Central memory CD4-positive, alpha-beta T cell (primary cell): ENCODE measurements at regions not wholly inside any gene's neighbourhood (a gene's known extent, or its start where the extent isn't known, plus 50 kb on each side); places are given as distances from the start of the nearest gene placed in this dataset.

Source experiments
- DNase-seq: peaks from one replicate; pipeline ENCODE4 v3.0.0; 2022

DNA sequence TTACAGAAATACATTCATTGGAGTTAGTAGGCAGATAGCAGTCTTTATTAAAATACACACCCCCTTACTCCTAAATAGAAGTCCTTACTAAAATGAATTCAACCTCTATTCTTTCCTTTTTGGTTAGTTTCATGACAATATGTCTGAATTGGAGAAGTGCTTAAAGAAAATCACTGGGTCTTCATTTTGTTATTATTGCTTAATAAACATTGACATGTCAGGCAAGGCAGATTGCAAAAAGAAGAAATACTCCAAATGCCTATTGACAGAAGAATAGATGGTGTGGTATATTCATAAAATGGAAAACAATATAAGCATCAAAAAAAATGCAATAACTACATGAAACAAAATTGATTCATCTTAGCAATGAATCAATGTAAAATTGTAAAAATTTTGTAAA is 135.5 kb downstream of the TMEM26 start:
- DNase-seq = no peak

- DNase-seq = no peak
Observed at GRCh38 chr10:61316676-61317265, 136.4 kb downstream of the TMEM26 start.

GRCh38 chr10:61314273-61314672 is 138.9 kb downstream of the TMEM26 start:
- no peak for DNase-seq

- DNase-seq = no peak
Observed at GRCh38 chr10:61313460-61313859, 139.7 kb downstream of the TMEM26 start.

DNA sequence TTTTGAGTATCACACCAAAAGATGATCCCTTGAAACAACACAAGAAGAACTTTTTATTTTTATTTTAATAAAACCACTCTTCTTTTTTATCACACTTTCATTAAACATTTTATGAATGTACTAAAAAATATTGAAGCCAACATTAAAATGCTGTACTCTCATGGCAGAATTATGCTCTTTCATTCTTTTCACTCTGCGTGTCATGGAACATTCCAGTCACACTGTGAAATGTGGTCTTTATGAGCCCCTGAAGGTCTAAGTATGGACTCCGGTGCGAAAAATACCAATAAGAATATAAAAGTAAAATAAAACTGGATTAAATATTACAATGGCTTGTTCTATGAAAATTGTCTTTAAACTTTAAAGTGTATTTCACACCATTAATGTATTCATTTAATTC is 148.4 kb downstream of the TMEM26 start:
- DNase-seq = no peak

DNA sequence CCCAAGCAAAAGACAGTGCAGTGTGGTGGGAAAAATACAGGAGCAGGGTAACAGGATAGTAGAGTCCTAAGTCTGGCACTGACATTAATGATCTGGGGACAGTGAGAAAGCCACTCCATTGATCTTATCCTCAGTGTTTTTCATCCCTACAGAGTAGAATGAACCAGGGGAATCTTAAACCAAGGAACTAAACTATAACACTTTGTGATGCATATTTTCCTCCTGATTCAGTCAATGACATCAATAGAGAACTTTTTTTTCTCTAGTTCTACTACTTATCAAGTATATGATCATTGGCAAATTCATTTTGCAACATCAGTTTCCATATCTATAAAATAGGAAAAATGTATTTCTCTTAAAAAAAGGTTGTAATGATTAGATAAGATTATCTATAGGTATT is 151.1 kb downstream of the TMEM26 start:
- no peak for DNase-seq

GRCh38 chr10:61301575-61301974 is 151.6 kb downstream of the TMEM26 start:
- no peak for DNase-seq

GRCh38 chr10:61299841-61300240 is 153.3 kb downstream of the TMEM26 start:
- no peak for DNase-seq

GRCh38 chr10:61299156-61299555 is 154.0 kb downstream of the TMEM26 start:
- no peak for DNase-seq

DNA sequence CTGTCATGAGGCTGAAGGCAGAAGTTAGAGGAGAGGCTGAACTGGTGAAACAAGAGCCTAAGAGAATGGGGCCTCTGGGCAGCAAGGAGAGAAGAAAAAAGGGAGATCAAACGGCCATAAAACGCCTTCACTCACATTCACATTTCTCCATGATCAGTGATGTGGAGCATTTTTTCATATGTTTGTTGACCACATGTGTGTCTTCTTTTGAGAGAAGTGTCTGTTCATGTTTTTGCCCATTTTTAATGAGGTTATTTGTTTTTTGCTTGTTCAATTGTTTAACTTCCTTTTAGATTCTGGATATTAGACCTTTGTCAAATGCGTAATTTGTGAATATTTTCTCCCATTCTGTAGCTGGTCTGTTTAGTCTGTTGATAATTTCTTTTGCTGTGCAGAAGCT is 155.0 kb downstream of the TMEM26 start:
- no peak for DNase-seq

GRCh38 chr10:61296161-61296560 is 157.0 kb downstream of the TMEM26 start:
- no peak for DNase-seq

- no peak for DNase-seq
Observed at GRCh38 chr10:61294131-61294530, 159.1 kb downstream of the TMEM26 start.

DNA sequence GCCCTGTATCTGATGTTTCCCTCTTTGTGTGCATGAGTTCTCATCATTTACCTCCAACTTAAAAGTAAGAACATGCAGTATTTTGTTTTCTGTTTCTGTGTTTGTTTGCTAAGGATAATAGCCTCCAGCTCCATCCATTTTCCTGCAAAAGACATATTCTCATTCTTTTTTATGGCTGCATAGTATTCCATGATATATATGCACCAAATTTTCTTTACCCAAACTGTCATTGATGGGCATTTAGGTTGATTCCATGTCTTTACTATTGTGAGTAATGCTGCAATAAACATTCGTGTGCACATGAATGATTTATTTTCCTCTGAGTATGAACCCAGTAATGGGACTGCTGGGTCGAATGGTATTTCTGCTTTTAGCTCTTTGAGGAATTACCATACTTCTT is 163.4 kb downstream of the TMEM26 start:
- no peak for DNase-seq

GRCh38 chr10:61286686-61287085 is 166.5 kb downstream of the TMEM26 start:
- DNase-seq = peak; percentile 46

- no peak for DNase-seq
Observed at GRCh38 chr10:61285749-61286148, 167.4 kb downstream of the TMEM26 start.

- peak; percentile 12 for DNase-seq
Observed at GRCh38 chr10:61284222-61284890, 168.8 kb downstream of the TMEM26 start.

DNA sequence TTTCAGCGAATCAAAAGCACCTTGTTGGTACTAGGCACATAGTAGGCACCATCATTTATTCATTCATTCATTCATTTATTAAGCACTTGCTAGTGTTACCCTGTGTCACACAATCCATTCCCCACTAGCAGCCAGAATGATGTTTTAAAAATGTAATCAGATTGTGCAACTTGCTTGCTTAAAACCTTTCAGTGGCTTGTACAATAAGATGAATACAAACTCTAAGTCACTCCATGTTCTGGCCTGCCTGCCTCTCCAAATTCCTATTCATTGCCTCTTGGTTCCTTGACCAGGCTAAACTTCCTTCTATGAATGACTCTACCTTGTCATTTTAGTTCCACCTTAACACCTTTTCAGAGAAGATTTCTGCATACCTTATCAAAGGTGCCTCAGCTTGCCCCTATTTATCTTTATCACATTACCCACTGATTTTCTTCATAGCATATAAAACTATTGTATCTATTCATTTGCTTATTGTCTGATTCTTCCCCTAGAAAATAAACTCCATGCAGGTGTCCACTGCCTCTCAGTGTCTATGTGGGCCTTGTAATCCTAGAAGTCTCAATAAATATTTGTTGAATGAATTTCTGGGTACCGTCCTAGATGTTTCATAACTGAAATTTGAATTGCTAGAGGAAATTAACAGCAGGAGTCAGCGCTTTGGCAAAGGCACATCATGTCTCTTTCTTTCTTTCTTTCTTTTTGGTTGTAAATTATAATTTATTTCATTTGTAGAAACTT is 169.5 kb downstream of the TMEM26 start:
- no peak for DNase-seq

DNA sequence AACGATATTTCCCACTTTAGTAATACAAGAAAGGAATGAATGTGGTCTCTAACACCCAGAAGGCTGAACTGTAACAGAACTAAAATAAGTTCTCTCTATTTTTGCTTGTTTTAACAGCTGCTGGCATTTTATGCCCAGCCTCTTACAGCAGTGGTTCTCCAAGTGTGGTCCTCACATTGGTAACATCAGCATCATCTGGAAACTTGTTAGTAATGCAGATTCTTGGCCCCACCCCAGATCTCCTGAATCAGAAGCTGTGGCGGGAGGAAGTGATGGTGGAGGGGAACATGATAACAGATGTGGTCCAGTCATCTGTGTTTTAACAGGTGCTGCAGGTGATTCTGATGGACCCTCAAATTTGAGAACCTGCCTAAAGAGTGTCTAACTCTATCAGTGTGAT is 170.1 kb downstream of the TMEM26 start:
- no peak for DNase-seq

DNA sequence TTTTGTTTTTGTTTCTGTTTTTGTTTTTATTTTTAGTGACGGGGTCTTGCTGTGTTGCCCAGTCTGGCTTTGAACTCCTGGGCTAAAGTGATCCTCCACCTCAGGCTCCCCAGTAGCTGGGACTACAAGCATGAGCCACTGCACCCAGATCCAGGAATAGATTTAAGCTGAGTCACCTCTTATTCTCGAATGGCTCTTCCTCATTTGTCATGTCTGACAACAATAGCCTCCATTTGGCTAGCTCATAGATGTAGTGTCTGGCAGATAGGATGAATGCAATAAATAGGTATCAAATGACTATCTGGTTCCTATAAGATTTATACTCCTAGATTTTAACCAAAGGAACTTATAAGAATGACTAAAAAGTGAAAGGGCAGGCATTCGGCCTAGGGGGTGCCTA is 172.9 kb downstream of the TMEM26 start:
- DNase-seq = no peak

DNA sequence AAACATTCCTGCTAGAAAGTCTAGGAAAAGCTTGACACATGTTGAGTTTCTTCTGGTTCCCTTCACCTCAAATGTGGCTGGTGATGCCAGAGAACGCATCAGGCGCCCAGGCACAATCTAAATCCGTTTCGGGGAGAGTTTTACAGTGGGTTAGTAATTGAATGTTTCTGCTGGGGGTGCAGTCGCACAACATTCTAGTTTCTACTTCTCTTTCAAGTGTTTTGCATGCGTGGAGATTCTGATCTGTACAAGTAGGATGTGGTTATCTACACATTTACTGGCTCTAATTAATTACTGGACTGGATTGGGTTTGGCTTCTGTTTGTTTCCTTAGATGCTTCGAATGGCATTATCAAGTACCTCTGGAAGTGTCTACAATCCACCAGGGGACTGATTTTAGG is 173.8 kb downstream of the TMEM26 start:
- no peak for DNase-seq

DNA sequence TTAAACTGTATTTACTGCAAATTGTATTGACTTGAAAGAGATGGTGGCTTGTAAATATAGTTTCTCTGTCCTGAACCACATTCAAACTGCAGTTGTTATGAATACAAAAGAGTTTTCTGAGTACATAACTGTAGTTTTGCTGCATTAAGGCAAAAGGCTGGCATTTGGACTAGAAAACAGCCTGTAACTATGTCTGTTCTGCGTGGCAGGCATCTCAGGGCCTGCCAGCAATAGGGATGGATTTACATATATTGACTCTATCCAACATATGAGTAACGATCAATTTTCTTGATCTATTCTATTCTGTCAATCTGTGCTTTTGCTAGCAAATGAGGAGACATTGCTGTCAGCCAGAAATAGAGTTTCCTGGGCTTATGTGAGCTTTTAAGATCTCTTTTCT is 174.6 kb downstream of the TMEM26 start:
- DNase-seq = no peak

DNA sequence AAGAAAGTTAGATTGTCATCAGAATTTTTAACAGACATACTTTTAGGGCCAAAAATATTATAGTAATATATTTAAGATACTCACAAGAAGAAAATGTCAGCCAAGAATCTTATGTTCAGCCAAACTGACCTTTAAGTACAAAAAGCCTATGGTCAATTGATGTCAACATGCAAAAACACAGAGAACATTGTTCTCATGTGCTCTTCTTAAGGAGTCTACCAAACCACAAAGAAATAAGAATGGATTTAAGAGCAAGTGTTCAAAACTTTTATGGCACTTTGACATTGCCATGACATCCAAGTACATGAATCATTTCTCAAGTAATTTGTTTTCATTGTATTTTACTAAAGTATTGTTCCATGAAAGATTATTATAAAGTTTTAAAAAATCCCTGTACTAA is 180.4 kb downstream of the TMEM26 start:
- no peak for DNase-seq

DNA sequence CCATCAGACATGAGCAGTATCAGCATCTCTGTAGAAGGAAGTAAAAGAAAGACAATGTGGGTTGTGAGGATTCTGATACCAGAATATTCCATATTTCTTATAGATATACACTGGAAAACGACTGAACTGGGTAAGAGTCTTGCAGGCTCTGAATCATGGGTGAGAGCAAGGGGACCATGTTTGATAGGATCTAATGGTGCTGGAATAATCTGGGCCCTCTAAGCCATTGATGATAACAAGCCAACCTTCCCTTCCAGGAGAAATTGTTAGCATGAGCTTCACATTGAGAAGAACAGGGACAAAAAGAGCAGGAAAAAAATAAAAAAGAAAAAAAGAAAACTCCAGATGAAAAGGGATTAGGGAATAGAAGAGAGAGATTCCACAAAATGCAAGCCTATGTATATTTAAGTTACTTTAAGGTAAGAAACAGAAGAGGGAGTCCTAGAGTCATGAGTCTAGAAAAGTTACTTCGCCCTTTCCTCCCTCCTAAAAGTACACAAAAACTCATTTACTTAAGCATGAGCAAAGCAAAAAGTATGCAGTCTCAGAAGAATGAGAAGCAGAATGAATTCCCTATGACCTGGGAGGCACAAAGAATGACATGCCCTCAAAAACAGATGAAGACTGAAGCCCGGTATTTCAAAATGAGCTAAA is 181.9 kb downstream of the TMEM26 start:
- no peak for DNase-seq

DNA sequence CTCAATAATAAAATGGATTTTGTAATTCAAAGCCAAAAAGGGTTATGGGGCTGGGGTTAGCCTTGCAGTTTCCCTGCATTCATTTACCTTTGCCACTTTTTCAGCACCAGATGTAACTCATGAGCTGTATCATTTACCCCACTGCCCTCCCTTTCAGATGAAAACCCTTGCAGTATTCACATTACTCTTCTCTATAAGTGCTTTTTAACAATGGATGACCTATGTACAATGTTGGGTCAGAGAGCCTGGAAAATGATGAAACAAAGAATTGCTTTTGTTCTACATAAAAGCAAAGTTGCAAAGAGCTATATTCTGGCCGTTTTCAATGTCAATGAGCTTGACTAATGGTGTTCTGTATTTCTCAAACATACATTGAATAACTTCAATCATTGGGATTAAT is 189.7 kb downstream of the TMEM26 start:
- no peak for DNase-seq
